ENCODE measurements at regions not wholly inside any gene's neighbourhood (a gene's known extent, or its start where the extent isn't known, plus 50 kb on each side); places are given as distances from the start of the nearest gene placed in this dataset.

DNA sequence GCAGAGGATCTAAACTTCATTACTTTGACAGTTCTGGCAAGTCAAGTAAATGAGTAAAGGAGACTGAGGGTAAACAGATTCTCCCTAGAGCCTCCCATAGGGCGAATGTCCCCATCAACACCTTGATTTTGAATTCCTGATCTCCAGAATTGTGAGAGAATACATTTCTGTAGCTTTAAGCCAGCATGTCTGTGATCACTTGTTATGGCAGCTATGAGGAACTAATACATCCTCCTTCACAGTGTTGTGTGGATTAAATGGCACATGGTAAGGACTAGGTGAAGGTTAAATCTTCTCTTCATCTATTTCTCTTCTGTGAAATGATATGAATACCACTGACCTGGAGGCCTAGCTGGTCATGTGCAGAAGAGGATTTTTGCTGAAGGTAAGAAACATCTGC is 137.3 kb downstream of the CPEB2 start:
- TF ChIP-seq TAF1 (IDR thresholded peaks at IDR 0.05; ENCODE audit: borderline replicate concordance, low read depth, low read length) = no peak
- no peak for TF ChIP-seq POLR2AphosphoS5 (IDR thresholded peaks at IDR 0.05; ENCODE audit: low read depth, low read length)

Measured in GM12892 (cell line).